ENCODE measurements at regions not wholly inside any gene's neighbourhood (a gene's known extent, or its start where the extent isn't known, plus 50 kb on each side); places are given as distances from the start of the nearest gene placed in this dataset.

DNA sequence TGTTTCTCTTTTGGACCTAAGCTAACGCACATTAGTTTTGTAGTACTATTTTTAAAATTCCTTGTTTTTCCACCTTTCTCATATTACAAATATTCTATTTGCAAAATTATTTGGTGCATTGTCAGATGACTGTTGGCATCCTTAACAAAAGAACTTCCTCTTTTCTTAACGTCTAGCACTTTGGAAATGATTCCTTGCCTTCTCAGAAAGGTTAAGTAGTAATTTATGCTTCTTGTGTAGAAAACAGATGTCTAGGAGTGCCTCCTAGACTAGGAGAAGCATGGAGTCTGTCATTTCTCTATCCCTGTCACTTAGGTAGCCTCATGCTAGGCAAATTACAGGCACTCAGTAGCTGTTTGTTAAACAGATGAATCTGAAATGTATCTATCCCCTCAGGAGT is 64.4 kb downstream of the HSPA13 start:
- no peaks in the 10 kb centered on the region for H4K20me1 ChIP-seq (replicated peaks; ENCODE audit: control insufficient read depth, extremely low read depth, insufficient read depth, low read length)
- no peaks in the 10 kb centered on the region for H3K9me3 ChIP-seq (replicated peaks; ENCODE audit: control insufficient read depth, insufficient read depth, low read length)
- H3K4me2 ChIP-seq (ENCODE audit: insufficient read depth, low read length): no peak overlapping the region
- H3K27me3 ChIP-seq (ENCODE audit: control insufficient read depth in 2 of 2, insufficient read depth in 2 of 2, low read length in 2 of 2): peaks cover 0 to 3% of the 10 kb centered on the region in 2 experiments
- ChIA-PET POLR2A (no interaction called here), CTCF (no interaction called here)
- no peak overlapping the region for H2AFZ ChIP-seq (ENCODE audit: low read depth, low read length)
- no peaks in the 10 kb centered on the region for H3K9me1 ChIP-seq (replicated peaks; ENCODE audit: control insufficient read depth, extremely low read depth, insufficient read depth, low read length)
- no peak overlapping the region for H3K27ac ChIP-seq (ENCODE audit: insufficient read depth, low read depth, low read length)
- intact Hi-C loops (cut with micrococcal nuclease) (no loop called here), dilution Hi-C loops (cut with MboI; ENCODE audit: extremely low pct_ligation_motif_present, low sequenced_read_pairs) (no loop called here)
- H3K36me3 ChIP-seq (ENCODE audit: control insufficient read depth in 2 of 2, extremely low read depth in 1 of 2, insufficient read depth in 2 of 2, low read length in 2 of 2): no peaks in the 10 kb centered on the region
- H3K4me1 ChIP-seq (ENCODE audit: control insufficient read depth, extremely low read depth, insufficient read depth, low read length): no peaks in the 10 kb centered on the region
- no peak overlapping the region for H3K4me3 ChIP-seq (replicated peaks in 1 of 3; ENCODE audit: insufficient read depth in 1 of 3, low read depth in 1 of 3, low read length in 3 of 3)
- BruUV-seq (replicated peaks): no TSS peak
- H3K79me2 ChIP-seq (ENCODE audit: control insufficient read depth, insufficient read depth, low read length): no peaks in the 10 kb centered on the region
- DNase-seq (ENCODE audit: low read depth, low spot score) (no peak), FAIRE-seq (no peak)
- H3K9ac ChIP-seq (replicated peaks; ENCODE audit: extremely low read depth, insufficient read depth, low read length): no peak overlapping the region
- TF ChIP-seq POLR2AphosphoS5 (IDR thresholded peaks at IDR 0.05; ENCODE audit: insufficient read depth, low read depth, low read length): no peak
- TF ChIP-seq, protein P1, sequence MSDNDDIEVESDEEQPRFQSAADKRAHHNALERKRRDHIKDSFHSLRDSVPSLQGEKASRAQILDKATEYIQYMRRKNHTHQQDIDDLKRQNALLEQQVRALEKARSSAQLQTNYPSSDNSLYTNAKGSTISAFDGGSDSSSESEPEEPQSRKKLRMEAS (IDR thresholded peaks at IDR 0.05; ENCODE audit: insufficient read depth, insufficient read length): no peak
- TF ChIP-seq, protein P2, sequence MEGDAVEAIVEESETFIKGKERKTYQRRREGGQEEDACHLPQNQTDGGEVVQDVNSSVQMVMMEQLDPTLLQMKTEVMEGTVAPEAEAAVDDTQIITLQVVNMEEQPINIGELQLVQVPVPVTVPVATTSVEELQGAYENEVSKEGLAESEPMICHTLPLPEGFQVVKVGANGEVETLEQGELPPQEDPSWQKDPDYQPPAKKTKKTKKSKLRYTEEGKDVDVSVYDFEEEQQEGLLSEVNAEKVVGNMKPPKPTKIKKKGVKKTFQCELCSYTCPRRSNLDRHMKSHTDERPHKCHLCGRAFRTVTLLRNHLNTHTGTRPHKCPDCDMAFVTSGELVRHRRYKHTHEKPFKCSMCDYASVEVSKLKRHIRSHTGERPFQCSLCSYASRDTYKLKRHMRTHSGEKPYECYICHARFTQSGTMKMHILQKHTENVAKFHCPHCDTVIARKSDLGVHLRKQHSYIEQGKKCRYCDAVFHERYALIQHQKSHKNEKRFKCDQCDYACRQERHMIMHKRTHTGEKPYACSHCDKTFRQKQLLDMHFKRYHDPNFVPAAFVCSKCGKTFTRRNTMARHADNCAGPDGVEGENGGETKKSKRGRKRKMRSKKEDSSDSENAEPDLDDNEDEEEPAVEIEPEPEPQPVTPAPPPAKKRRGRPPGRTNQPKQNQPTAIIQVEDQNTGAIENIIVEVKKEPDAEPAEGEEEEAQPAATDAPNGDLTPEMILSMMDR (IDR thresholded peaks at IDR 0.05; ENCODE audit: extremely low read depth in 1 of 2, insufficient read depth in 1 of 2, low read depth in 1 of 2, low read length in 2 of 2): no peak
- TF ChIP-seq EZH2 (IDR thresholded peaks at IDR 0.05; ENCODE audit: borderline replicate concordance, low read depth, low read length, severe bottlenecking): no peak
- TF ChIP-seq POLR2A (IDR thresholded peaks at IDR 0.05; ENCODE audit: low read depth, low read length): no peak
- TF ChIP-seq JUN (IDR thresholded peaks at IDR 0.05; ENCODE audit: borderline replicate concordance, insufficient read depth, insufficient read length, low read depth): no peak
- TF ChIP-seq GATA2 (IDR thresholded peaks at IDR 0.05; ENCODE audit: insufficient read depth, insufficient read length, low read depth, low read length): no peak
